PC-3 (cell line): ENCODE measurements at regions not wholly inside any gene's neighbourhood (a gene's known extent, or its start where the extent isn't known, plus 50 kb on each side); places are given as distances from the start of the nearest gene placed in this dataset.

Experiments
- ATAC-seq: fragments of 200-7000 bp; cut with Tn5 transposase; 2 replicates; pipeline ENCODE4 v1.9.1; 2020; ENCODE audit warnings: mild to moderate bottlenecking, moderate library complexity
- BruUV-seq: library from RNA; stranded (reverse); fragments of 400-500 nt; replicated peaks from 2 replicates; lab custom pipeline; 2021; lab: Mats Ljungman, UMichigan
- CTCF ChIA-PET: fragments of 300-600 bp; sonication (Branson Sonifier 250); formaldehyde crosslinking; loops from one replicate; lab custom pipeline; 2022; ENCODE audit warnings: antibody characterized with exemption; lab: Charles Lee
- POLR2A ChIA-PET: fragments of 300-600 bp; sonication (Branson Sonifier 250); formaldehyde crosslinking; loops from one replicate; lab custom pipeline; 2022; ENCODE audit warnings: antibody characterized with exemption; ENCODE audit not compliant: unreplicated experiment; lab: Charles Lee
- DNase-seq: peaks from one replicate; pipeline ENCODE4 v3.0.0-alpha.2; 2015
- H2AFZ ChIP-seq: fragments of 300-600 bp; sonication (generic); 2 replicates; pipeline ENCODE4 v1.6.0; 2016; ENCODE audit warnings: antibody characterized with exemption, low read length
- H3F3A ChIP-seq: fragments of 300-600 bp; sonication (generic); one replicate; pipeline ENCODE4 v1.6.0; 2017; ENCODE audit warnings: antibody characterized with exemption, low read length, control low read depth, mild to moderate bottlenecking; ENCODE audit not compliant: unreplicated experiment
- H3K27ac ChIP-seq: fragments of 300-600 bp; sonication (generic); 2 replicates; pipeline ENCODE4 v1.5.1; 2016; ENCODE audit warnings: mild to moderate bottlenecking, low read length
- H3K27me3 ChIP-seq: fragments of 300-600 bp; sonication (generic); 2 replicates; pipeline ENCODE4 v1.6.1; 2016; ENCODE audit warnings: low read length, mixed read lengths
- H3K36me3 ChIP-seq: fragments of 300-600 bp; sonication (generic); 2 replicates; pipeline ENCODE4 v1.6.1; 2016; ENCODE audit warnings: low read depth, mixed run types, low read length, mixed read lengths
- H3K4me1 ChIP-seq: fragments of 300-600 bp; sonication (generic); 2 replicates; pipeline ENCODE4 v1.5.1; 2016; ENCODE audit warnings: low read length; ENCODE audit not compliant: insufficient read depth
- H3K4me2 ChIP-seq: fragments of 300-600 bp; sonication (generic); 2 replicates; pipeline ENCODE4 v1.6.0; 2016; ENCODE audit warnings: low read length
- H3K4me3 ChIP-seq: fragments of 300-600 bp; sonication (generic); 2 replicates; pipeline ENCODE4 v1.5.1; 2016; ENCODE audit warnings: mild to moderate bottlenecking, low read length, mixed read lengths
- H3K79me2 ChIP-seq: fragments of 300-600 bp; sonication (generic); 2 replicates; pipeline ENCODE4 v1.6.1; 2017; ENCODE audit warnings: low read length, mixed read lengths
- H3K9ac ChIP-seq: fragments of 300-600 bp; sonication (generic); 2 replicates; pipeline ENCODE4 v1.6.0; 2016; ENCODE audit warnings: mild to moderate bottlenecking, low read length
- H3K9me2 ChIP-seq: fragments of 300-600 bp; sonication (generic); replicated peaks from 2 replicates; pipeline ENCODE4 v1.6.1; 2016; ENCODE audit warnings: mixed run types, low read length, mixed read lengths
- H3K9me3 ChIP-seq: fragments of 300-600 bp; sonication (generic); 2 replicates; pipeline ENCODE4 v1.6.1; 2016; ENCODE audit warnings: low read length, mixed read lengths
- H4K20me1 ChIP-seq: fragments of 300-600 bp; sonication (generic); 2 replicates; pipeline ENCODE4 v1.6.1; 2016; ENCODE audit warnings: low read length, mixed read lengths
- CTCF ChIP-seq: fragments of 300-600 bp; sonication (generic); conservative IDR thresholded peaks from 2 replicates; pipeline ENCODE4 v1.5.1; 2017; ENCODE audit warnings: antibody characterized with exemption, low read depth, mild to moderate bottlenecking, low read length
- EZH2 ChIP-seq: fragments of 300-600 bp; sonication (generic); IDR thresholded peaks from one replicate; pipeline ENCODE4 v1.6.1; 2017; ENCODE audit warnings: antibody characterized with exemption, mild to moderate bottlenecking, low read length; ENCODE audit not compliant: unreplicated experiment
- EZH2phosphoT487 ChIP-seq: fragments of 300-600 bp; sonication (generic); IDR thresholded peaks from 2 replicates; pipeline ENCODE4 v1.6.1; 2018; ENCODE audit warnings: mild to moderate bottlenecking, antibody characterized with exemption, low read length, borderline replicate concordance
- intact Hi-C: fragments of 100-400 bp; cut with micrococcal nuclease; formaldehyde crosslinking; loops from 2 replicates; pipeline ENCODE4 v1.9.0; 2023

- ATAC-seq = no peak
- TF ChIP-seq EZH2 = no peak
- TF ChIP-seq EZH2phosphoT487 = no peak
- TF ChIP-seq CTCF = no peak
- Histone ChIP-seq H3K27ac (no peak overlapping the region), H4K20me1 (no peaks in the 10 kb centered on the region), H3K27me3 (no peaks in the 10 kb centered on the region), H3K79me2 (no peaks in the 10 kb centered on the region), H3K4me1 (no peaks in the 10 kb centered on the region), H3K36me3 (no peaks in the 10 kb centered on the region), H3K4me2 (no peak overlapping the region), H3K9me2 (no peaks in the 10 kb centered on the region), H3F3A (no peaks in the 10 kb centered on the region), H2AFZ (no peak overlapping the region), H3K4me3 (no peak overlapping the region), H3K9ac (no peak overlapping the region), H3K9me3 (no peaks in the 10 kb centered on the region)
- no peak for DNase-seq
- ChIA-PET CTCF (no interaction called here), POLR2A (no interaction called here)
- intact Hi-C loops = no loop called here
- BruUV-seq = no TSS peak
These were observed 138.2 kb upstream of the PLPP4 start for GRCh38 chr10:120318862-120319261.

GRCh38 chr10:120327675-120328074 lies 129.4 kb upstream of the PLPP4 start:
- Histone ChIP-seq H3K4me1 (no peaks in the 10 kb centered on the region), H3K9ac (no peak overlapping the region), H3K4me3 (no peak overlapping the region), H3F3A (no peaks in the 10 kb centered on the region), H3K9me3 (no peaks in the 10 kb centered on the region), H3K27me3 (no peaks in the 10 kb centered on the region), H3K79me2 (no peaks in the 10 kb centered on the region), H3K9me2 (no peaks in the 10 kb centered on the region), H3K36me3 (no peaks in the 10 kb centered on the region), H3K27ac (no peak overlapping the region), H4K20me1 (no peaks in the 10 kb centered on the region), H2AFZ (no peak overlapping the region), H3K4me2 (no peak overlapping the region)
- no TSS peak for BruUV-seq
- POLR2A ChIA-PET = no interaction called here
- CTCF ChIA-PET = no interaction called here
- DNase-seq (no peak), ATAC-seq (no peak)
- TF ChIP-seq CTCF (no peak), EZH2phosphoT487 (no peak), EZH2 (no peak)
- intact Hi-C loops = no loop called here

GRCh38 chr10:120328647-120329046 lies 128.4 kb upstream of the PLPP4 start:
- H3K9me3 ChIP-seq = no peaks in the 10 kb centered on the region
- no peak overlapping the region for H3K4me2 ChIP-seq
- TF ChIP-seq CTCF (0 out of 2 replicates have a peak, but pooled peaks have one; percentile 36), EZH2 (no peak), EZH2phosphoT487 (no peak)
- no peak for ATAC-seq
- H3K4me3 ChIP-seq = no peak overlapping the region
- no TSS peak for BruUV-seq
- ChIA-PET CTCF (no interaction called here), POLR2A (no interaction called here)
- H3K79me2 ChIP-seq = no peaks in the 10 kb centered on the region
- no peak overlapping the region for H2AFZ ChIP-seq
- no peaks in the 10 kb centered on the region for H4K20me1 ChIP-seq
- no peaks in the 10 kb centered on the region for H3F3A ChIP-seq
- H3K9ac ChIP-seq = no peak overlapping the region
- intact Hi-C loops = no loop called here
- H3K36me3 ChIP-seq = no peaks in the 10 kb centered on the region
- DNase-seq = no peak
- no peak overlapping the region for H3K27ac ChIP-seq
- no peaks in the 10 kb centered on the region for H3K4me1 ChIP-seq
- H3K9me2 ChIP-seq = no peaks in the 10 kb centered on the region
- no peaks in the 10 kb centered on the region for H3K27me3 ChIP-seq
